ENCODE measurements at regions not wholly inside any gene's neighbourhood (a gene's known extent, or its start where the extent isn't known, plus 50 kb on each side); places are given as distances from the start of the nearest gene placed in this dataset.

- no peak for TF ChIP-seq POLR2A (IDR thresholded peaks at IDR 0.05; ENCODE audit: low read depth, low read length)
- TF ChIP-seq POLR2AphosphoS5 (IDR thresholded peaks at IDR 0.05; ENCODE audit: low read depth, low read length) = no peak
Measured at GRCh38 chr5:144857454-144857853, 686.8 kb downstream of the KCTD16 start.
